ENCODE measurements at regions not wholly inside any gene's neighbourhood (a gene's known extent, or its start where the extent isn't known, plus 50 kb on each side); places are given as distances from the start of the nearest gene placed in this dataset.

DNA sequence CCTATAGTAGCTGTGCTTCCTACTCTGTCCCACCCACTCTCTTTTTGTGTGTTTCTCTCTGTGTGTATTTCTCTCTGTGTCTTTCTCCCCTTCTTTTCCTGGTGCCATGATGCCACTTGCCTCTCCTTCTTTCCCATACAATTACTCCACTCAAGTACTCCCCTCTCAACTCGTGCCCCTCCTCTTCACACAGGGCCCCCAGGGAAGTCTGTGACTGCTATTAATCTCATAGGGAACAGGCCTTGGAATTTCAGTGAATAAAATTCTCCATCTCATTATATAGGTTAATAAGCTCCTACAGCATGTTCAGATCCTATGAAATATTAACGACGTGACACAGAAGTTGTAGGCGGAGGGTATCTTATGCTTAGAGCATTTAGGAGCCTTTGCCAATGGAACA, 205.9 kb upstream of the EPHA4 start:
- no peak overlapping the region for H3K4me3 ChIP-seq
- intact Hi-C loops (cut with DNase I; ENCODE audit: low total_unique reads) = no loop called here
- no peaks in the 10 kb centered on the region for H3K4me1 ChIP-seq
- no peaks in the 10 kb centered on the region for H3K27me3 ChIP-seq (replicated peaks in 1 of 7)
- WGBS, 5 donors = 77 to 85% (median 81%) methylated on average over 4 of the region's 4 CpGs
- no peaks in the 10 kb centered on the region for H3K36me3 ChIP-seq
- TF ChIP-seq POLR2AphosphoS5 (IDR thresholded peaks at IDR 0.05) = no peak
- no peak for TF ChIP-seq POLR2A (IDR thresholded peaks at IDR 0.05)
- TF ChIP-seq, protein P1, sequence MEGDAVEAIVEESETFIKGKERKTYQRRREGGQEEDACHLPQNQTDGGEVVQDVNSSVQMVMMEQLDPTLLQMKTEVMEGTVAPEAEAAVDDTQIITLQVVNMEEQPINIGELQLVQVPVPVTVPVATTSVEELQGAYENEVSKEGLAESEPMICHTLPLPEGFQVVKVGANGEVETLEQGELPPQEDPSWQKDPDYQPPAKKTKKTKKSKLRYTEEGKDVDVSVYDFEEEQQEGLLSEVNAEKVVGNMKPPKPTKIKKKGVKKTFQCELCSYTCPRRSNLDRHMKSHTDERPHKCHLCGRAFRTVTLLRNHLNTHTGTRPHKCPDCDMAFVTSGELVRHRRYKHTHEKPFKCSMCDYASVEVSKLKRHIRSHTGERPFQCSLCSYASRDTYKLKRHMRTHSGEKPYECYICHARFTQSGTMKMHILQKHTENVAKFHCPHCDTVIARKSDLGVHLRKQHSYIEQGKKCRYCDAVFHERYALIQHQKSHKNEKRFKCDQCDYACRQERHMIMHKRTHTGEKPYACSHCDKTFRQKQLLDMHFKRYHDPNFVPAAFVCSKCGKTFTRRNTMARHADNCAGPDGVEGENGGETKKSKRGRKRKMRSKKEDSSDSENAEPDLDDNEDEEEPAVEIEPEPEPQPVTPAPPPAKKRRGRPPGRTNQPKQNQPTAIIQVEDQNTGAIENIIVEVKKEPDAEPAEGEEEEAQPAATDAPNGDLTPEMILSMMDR (IDR thresholded peaks at IDR 0.05 in 8 of 11, conservative IDR thresholded peaks at IDR 0.05 in 3 of 11) = no peak
- H3K27ac ChIP-seq = no peak overlapping the region
- no peaks in the 10 kb centered on the region for H3K9me3 ChIP-seq
- DNase-seq = no peak

GRCh38 chr2:221777119-221777518, 205.0 kb upstream of the EPHA4 start:
- H3K27ac ChIP-seq = no peak overlapping the region
- H3K27me3 ChIP-seq (replicated peaks in 1 of 7) = no peaks in the 10 kb centered on the region
- no peak for TF ChIP-seq POLR2AphosphoS5 (IDR thresholded peaks at IDR 0.05)
- DNase-seq = no peak
- 45 to 88% (median 75%) methylated on average over 1 of the region's 1 CpG for WGBS, 5 donors
- intact Hi-C loops (cut with DNase I; ENCODE audit: low total_unique reads) = no loop called here
- H3K4me3 ChIP-seq = no peak overlapping the region
- no peaks in the 10 kb centered on the region for H3K4me1 ChIP-seq
- H3K36me3 ChIP-seq = no peaks in the 10 kb centered on the region
- H3K9me3 ChIP-seq = no peaks in the 10 kb centered on the region

GRCh38 chr2:221775096-221775495, 203.0 kb upstream of the EPHA4 start:
- Histone ChIP-seq H3K4me3 (no peak overlapping the region), H3K4me1 (no peaks in the 10 kb centered on the region), H3K9me3 (no peaks in the 10 kb centered on the region), H3K27ac (no peak overlapping the region), H3K36me3 (no peaks in the 10 kb centered on the region), H3K27me3 (replicated peaks in 1 of 7) (no peaks in the 10 kb centered on the region)
- TF ChIP-seq, protein P1 (IDR thresholded peaks at IDR 0.05 in 8 of 11, conservative IDR thresholded peaks at IDR 0.05 in 3 of 11) = no peak
- no peak for TF ChIP-seq POLR2A (IDR thresholded peaks at IDR 0.05)
- TF ChIP-seq POLR2AphosphoS5 (IDR thresholded peaks at IDR 0.05) = no peak
- WGBS, 5 donors = 72 to 82% (median 79%) methylated on average over 12 of the region's 12 CpGs
- intact Hi-C loops (cut with DNase I; ENCODE audit: low total_unique reads) = no loop called here
- no peak for DNase-seq

DNA sequence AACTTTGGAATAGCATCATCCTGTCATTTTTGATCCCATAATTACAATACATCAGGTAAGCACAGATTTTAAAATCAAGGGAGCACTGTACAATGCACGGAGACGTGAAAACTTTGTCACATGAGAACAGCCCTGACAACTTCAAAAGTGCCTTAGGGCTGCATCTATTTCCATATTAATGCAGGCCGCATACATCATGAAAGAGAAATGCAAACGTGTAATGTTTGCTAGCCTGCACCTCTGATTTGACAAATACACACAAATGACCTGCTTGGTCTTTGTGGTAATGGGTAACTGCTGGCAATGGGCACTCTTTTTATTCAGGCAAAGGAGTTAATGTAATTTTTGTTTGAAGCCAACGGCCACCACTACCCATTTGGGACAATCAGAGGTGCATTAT, 202.0 kb upstream of the EPHA4 start:
- Histone ChIP-seq H3K27me3 (replicated peaks in 1 of 7) (no peaks in the 10 kb centered on the region), H3K4me1 (no peaks in the 10 kb centered on the region), H3K36me3 (no peaks in the 10 kb centered on the region), H3K27ac (no peak overlapping the region), H3K4me3 (no peak overlapping the region), H3K9me3 (no peaks in the 10 kb centered on the region)
- no peak for TF ChIP-seq POLR2AphosphoS5 (IDR thresholded peaks at IDR 0.05)
- no peak for TF ChIP-seq POLR2A (IDR thresholded peaks at IDR 0.05)
- TF ChIP-seq, protein P1 (IDR thresholded peaks at IDR 0.05 in 8 of 11, conservative IDR thresholded peaks at IDR 0.05 in 3 of 11) = no peak
- 75 to 83% (median 81%) methylated on average over 5 of the region's 5 CpGs for WGBS, 5 donors
- intact Hi-C loops (cut with DNase I; ENCODE audit: low total_unique reads) = no loop called here
- no peak for DNase-seq

- no peaks in the 10 kb centered on the region for H3K36me3 ChIP-seq
- no peak overlapping the region for H3K4me3 ChIP-seq
Measured at GRCh38 chr2:221771297-221771696, 199.2 kb upstream of the EPHA4 start.

More at GRCh38 chr2:221771297-221771696, 199.2 kb upstream of the EPHA4 start:
- DNase-seq = no peak
- TF ChIP-seq, protein P1 (IDR thresholded peaks at IDR 0.05 in 8 of 11, conservative IDR thresholded peaks at IDR 0.05 in 3 of 11) = no peak
- TF ChIP-seq POLR2A (IDR thresholded peaks at IDR 0.05) (no peak), POLR2AphosphoS5 (IDR thresholded peaks at IDR 0.05) (no peak)
- WGBS, 5 donors = 85 to 96% (median 90%) methylated on average over 1 of the region's 1 CpG
- intact Hi-C loops (cut with DNase I; ENCODE audit: low total_unique reads) = no loop called here
- no peaks in the 10 kb centered on the region for H3K9me3 ChIP-seq
- H3K4me1 ChIP-seq = no peaks in the 10 kb centered on the region
- no peaks in the 10 kb centered on the region for H3K27me3 ChIP-seq (replicated peaks in 1 of 7)
- no peak overlapping the region for H3K27ac ChIP-seq
